Stimulated activated naive CD8-positive, alpha-beta T cell treated with anti-CD3 and anti-CD28 coated beads, Interleukin-15, amount 100 ng/mL, for 72 hours (primary cell): ENCODE measurements at regions not wholly inside any gene's neighbourhood (a gene's known extent, or its start where the extent isn't known, plus 50 kb on each side); places are given as distances from the start of the nearest gene placed in this dataset.
"Not testable (repeated sequence)": the region's sequence is repeated elsewhere in the genome, so short reads cannot be mapped to it uniquely, and the experiment has no call there.

Experiments used
- ATAC-seq: fragments of 150-1000 bp; cut with Tn5 transposase; 2 replicates; pipeline ENCODE4 v1.10.0; 2021; ENCODE audit warnings: mild to moderate bottlenecking, moderate library complexity
- DNase-seq, 2 donors: peaks; one replicate each; pipeline ENCODE4 v3.0.0; 2021 to 2022
- H3K27ac Mint-ChIP-seq, 2 donors: one replicate each; pipeline ENCODE4 v1.8.0; 2022; ENCODE audit warnings: mild to moderate bottlenecking in 2 of 2, mixed read lengths in 2 of 2, moderate library complexity in 2 of 2
- H3K27me3 Mint-ChIP-seq: one replicate; pipeline ENCODE4 v1.8.0; 2022; ENCODE audit warnings: mixed read lengths
- H3K4me1 Mint-ChIP-seq: one replicate; pipeline ENCODE4 v1.8.0; 2022; ENCODE audit warnings: mild to moderate bottlenecking, mixed read lengths
- H3K4me3 Mint-ChIP-seq, 2 donors: one replicate each; pipeline ENCODE4 v1.8.0; 2022; ENCODE audit warnings: mild to moderate bottlenecking in 2 of 2, mixed read lengths in 2 of 2, moderate library complexity in 1 of 2
- H3K9me3 Mint-ChIP-seq, 2 donors: one replicate each; pipeline ENCODE4 v1.8.0; 2022; ENCODE audit warnings: mixed read lengths in 2 of 2

- ATAC-seq (no peak), DNase-seq (no peak)
- Mint-ChIP-seq H3K27ac (no peak overlapping the region), H3K9me3 (peaks cover 0 to 5% of the 10 kb centered on the region in 2 donors), H3K27me3 (no peaks in the 10 kb centered on the region), H3K4me1 (no peaks in the 10 kb centered on the region), H3K4me3 (no peak overlapping the region)
These were observed 206.3 kb upstream of the TP63 start for GRCh38 chr3:189424922-189425321.

- peaks cover 0 to 9% of the 10 kb centered on the region in 2 donors for H3K9me3 Mint-ChIP-seq
- H3K4me3 Mint-ChIP-seq: no peak overlapping the region
- H3K27me3 Mint-ChIP-seq: no peaks in the 10 kb centered on the region
- no peak overlapping the region for H3K27ac Mint-ChIP-seq
- no peaks in the 10 kb centered on the region for H3K4me1 Mint-ChIP-seq
- no peak for DNase-seq
- ATAC-seq: no peak
These were observed 202.2 kb upstream of the TP63 start for GRCh38 chr3:189429019-189429418.

GRCh38 chr3:189430166-189430565 is 201.0 kb upstream of the TP63 start:
- Mint-ChIP-seq H3K27me3 (no peaks in the 10 kb centered on the region), H3K9me3 (peaks cover 0 to 9% of the 10 kb centered on the region in 2 donors), H3K4me1 (no peaks in the 10 kb centered on the region), H3K27ac (no peak overlapping the region), H3K4me3 (no peak overlapping the region)
- no peak for DNase-seq
- no peak for ATAC-seq

- H3K4me1 Mint-ChIP-seq, H3K9me3 Mint-ChIP-seq, DNase-seq, H3K27me3 Mint-ChIP-seq, H3K4me3 Mint-ChIP-seq, ATAC-seq, H3K27ac Mint-ChIP-seq: not testable (repeated sequence)
These were observed 188.9 kb upstream of the TP63 start for GRCh38 chr3:189442257-189442656.

DNA sequence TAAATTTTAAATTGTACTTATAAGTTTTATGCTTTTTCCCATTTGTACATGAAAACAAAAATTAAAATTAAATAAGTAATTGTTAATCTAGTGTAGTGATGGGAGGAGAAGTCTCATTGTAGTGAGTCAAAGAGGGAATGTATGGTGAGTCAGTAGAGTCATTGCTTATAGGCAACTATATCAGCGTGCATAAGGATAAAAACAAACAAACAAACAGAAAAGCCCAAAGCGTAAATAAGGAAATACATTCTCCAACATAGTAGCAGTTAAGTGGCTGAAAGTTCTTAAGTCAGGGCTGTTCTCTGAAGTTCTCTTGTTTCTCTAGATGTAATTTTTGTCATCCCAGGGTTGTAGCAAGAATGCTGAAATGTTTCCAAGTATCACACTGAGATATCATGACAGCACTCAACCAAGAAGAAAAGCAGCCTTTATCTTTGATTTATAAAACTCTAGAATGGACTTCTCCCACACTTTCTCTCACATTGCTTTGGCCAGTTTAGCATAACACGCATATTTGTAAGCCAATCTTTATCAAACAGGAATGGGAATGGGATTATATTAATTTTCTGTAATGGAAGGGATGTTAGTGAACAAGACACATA is 184.1 kb upstream of the TP63 start:
- ATAC-seq (no peak), DNase-seq (no peak)
- H3K9me3 Mint-ChIP-seq: peaks cover 6 to 8% of the 10 kb centered on the region in 2 donors
- no peak overlapping the region for H3K27ac Mint-ChIP-seq
- no peak overlapping the region for H3K4me3 Mint-ChIP-seq
- no peaks in the 10 kb centered on the region for H3K4me1 Mint-ChIP-seq
- no peaks in the 10 kb centered on the region for H3K27me3 Mint-ChIP-seq

- Mint-ChIP-seq H3K4me1 (no peaks in the 10 kb centered on the region), H3K9me3 (no peaks in the 10 kb centered on the region), H3K4me3 (no peak overlapping the region), H3K27ac (no peak overlapping the region), H3K27me3 (no peaks in the 10 kb centered on the region)
- ATAC-seq (no peak), DNase-seq (no peak)
These were observed 182.1 kb upstream of the TP63 start for GRCh38 chr3:189449084-189449483.

GRCh38 chr3:189455009-189455408 is 176.2 kb upstream of the TP63 start:
- no peak for DNase-seq
- Mint-ChIP-seq H3K4me3 (no peak overlapping the region), H3K4me1 (no peaks in the 10 kb centered on the region), H3K9me3 (peaks cover 9 to 13% of the 10 kb centered on the region in 2 donors), H3K27ac (peak overlapping the region in 1 of 2 donors; percentile 54), H3K27me3 (no peaks in the 10 kb centered on the region)
- ATAC-seq: no peak

GRCh38 chr3:189455641-189456417 is 175.4 kb upstream of the TP63 start:
- DNase-seq (no peak), ATAC-seq (no peak)
- Mint-ChIP-seq H3K27me3 (no peaks in the 10 kb centered on the region), H3K4me3 (no peak overlapping the region), H3K4me1 (no peaks in the 10 kb centered on the region), H3K27ac (peak overlapping the region in 1 of 2 donors; percentile 55), H3K9me3 (peaks cover 9 to 13% of the 10 kb centered on the region in 2 donors)

DNA sequence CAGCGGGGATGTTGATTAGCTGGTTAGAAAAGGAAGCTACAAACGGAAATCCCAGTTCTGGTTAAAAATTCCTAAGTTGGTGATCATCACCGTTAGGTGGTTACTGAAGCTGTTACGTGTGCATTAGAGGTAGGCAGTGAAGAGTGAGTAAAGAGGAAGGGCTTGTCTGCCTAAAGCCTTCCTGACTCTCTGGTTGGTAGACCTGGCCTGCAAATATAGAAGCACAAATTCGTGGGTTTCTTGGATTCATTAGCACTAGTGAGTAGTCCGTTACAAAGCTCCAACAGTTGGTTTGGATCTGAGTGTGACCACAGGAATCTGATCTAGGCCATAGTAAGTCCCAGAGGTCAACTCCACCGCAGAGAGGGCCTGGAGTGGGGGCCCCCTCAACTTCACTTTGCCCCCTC is 174.0 kb upstream of the TP63 start:
- ATAC-seq: no peak
- Mint-ChIP-seq H3K27ac (no peak overlapping the region), H3K4me1 (no peaks in the 10 kb centered on the region), H3K9me3 (peaks cover 9 to 13% of the 10 kb centered on the region in 2 donors), H3K4me3 (no peak overlapping the region), H3K27me3 (no peaks in the 10 kb centered on the region)
- DNase-seq: no peak

- Mint-ChIP-seq H3K4me3 (no peak overlapping the region), H3K27me3 (no peaks in the 10 kb centered on the region)
- DNase-seq: no peak
These were observed 173.4 kb upstream of the TP63 start for GRCh38 chr3:189457631-189458412.

DNA sequence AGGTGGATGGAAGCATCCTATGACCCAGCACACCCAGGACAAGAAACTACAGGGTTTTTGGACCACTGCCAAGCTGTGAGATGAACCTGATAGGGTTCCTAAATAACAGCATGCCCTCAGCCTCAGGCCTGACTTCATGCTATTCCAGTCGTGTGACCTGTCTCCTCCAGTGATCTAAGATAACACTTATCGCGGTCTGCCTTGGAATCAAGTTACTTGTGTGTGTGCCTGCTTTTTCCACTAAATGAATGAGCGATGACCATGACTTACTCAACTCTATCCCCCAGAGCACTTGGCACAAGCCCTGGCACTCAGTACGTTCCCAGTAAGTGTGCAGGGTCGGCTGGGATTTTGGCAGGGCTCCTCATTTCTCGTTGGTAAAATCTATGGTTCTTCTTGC is 172.7 kb upstream of the TP63 start:
- ATAC-seq (no peak), DNase-seq (no peak)
- no peak overlapping the region for H3K27ac Mint-ChIP-seq
- no peaks in the 10 kb centered on the region for H3K27me3 Mint-ChIP-seq
- H3K4me1 Mint-ChIP-seq: no peaks in the 10 kb centered on the region
- H3K4me3 Mint-ChIP-seq: no peak overlapping the region
- peaks cover 9 to 13% of the 10 kb centered on the region in 2 donors for H3K9me3 Mint-ChIP-seq

More at GRCh38 chr3:189457631-189458412, 173.4 kb upstream of the TP63 start:
- Mint-ChIP-seq H3K27ac (no peak overlapping the region), H3K4me1 (no peaks in the 10 kb centered on the region), H3K9me3 (peaks cover 9 to 13% of the 10 kb centered on the region in 2 donors)
- ATAC-seq: no peak

DNA sequence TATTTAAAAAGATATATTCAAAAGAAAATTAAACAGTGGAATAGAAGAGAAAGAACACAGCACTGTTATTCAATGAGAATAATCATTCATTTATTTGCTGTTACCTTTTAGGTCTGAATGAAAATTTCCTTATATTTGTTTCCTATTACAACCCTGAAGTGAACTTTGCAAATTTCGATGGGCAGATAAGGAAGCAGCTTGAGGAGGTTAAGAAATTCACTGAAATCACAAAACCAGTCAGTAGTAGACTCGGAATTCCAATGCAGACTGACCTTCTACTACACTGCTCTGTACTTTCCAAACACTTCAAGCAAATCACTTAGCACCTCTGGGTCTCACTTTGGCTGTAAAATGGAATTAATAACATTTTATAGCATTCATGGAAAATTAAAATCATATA is 172.0 kb upstream of the TP63 start:
- no peak for ATAC-seq
- no peak for DNase-seq
- Mint-ChIP-seq H3K27me3 (no peaks in the 10 kb centered on the region), H3K4me3 (no peak overlapping the region), H3K9me3 (peaks cover 9 to 13% of the 10 kb centered on the region in 2 donors), H3K27ac (no peak overlapping the region), H3K4me1 (no peaks in the 10 kb centered on the region)

DNA sequence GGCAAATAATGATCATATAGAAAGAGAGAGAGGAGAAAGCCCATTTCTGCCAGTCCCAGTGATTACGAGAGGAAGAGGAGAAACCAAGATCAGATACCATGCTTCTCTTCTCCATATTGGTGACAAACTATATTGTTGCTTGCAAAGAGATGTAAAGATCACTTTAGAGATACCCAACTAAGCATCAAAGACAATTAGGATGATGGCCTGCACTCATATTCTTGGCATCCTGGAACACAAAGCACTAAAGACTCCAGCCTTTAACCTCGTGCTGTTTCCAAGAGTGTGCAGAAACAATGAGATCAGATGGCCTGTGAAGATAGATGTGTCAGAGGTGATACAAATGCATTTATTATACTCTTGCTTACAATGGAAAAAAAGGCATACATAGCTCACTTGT is 170.7 kb upstream of the TP63 start:
- Mint-ChIP-seq H3K4me1 (no peaks in the 10 kb centered on the region), H3K4me3 (no peak overlapping the region), H3K27ac (no peak overlapping the region), H3K9me3 (peaks cover 9 to 13% of the 10 kb centered on the region in 2 donors), H3K27me3 (no peaks in the 10 kb centered on the region)
- ATAC-seq (no peak), DNase-seq (no peak)

DNA sequence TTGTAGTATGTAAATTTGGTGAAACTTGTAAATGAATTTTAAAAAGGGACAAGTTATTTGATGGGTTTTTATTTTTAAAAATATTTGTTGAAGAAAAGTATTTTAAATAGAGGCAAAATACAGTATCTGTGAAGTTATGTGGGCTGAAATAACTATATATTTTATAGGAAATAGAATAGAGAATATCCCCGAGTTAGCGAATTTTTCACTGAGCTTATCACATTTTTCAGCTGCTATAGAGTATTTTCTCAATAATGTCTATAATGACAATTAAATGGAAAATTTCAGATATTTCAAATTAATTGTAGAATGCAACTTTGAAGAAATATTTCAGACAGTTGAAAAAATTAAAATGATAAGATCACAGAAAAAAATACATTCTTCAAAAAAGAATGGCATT is 166.4 kb upstream of the TP63 start:
- ATAC-seq (no peak), DNase-seq (no peak)
- no peak overlapping the region for H3K27ac Mint-ChIP-seq
- H3K9me3 Mint-ChIP-seq: no peaks in the 10 kb centered on the region
- H3K27me3 Mint-ChIP-seq: no peaks in the 10 kb centered on the region
- no peak overlapping the region for H3K4me3 Mint-ChIP-seq
- no peaks in the 10 kb centered on the region for H3K4me1 Mint-ChIP-seq

- ATAC-seq: no peak
- no peak for DNase-seq
- Mint-ChIP-seq H3K9me3 (no peaks in the 10 kb centered on the region), H3K4me1 (no peaks in the 10 kb centered on the region), H3K27me3 (no peaks in the 10 kb centered on the region), H3K4me3 (no peak overlapping the region), H3K27ac (no peak overlapping the region)
These were observed 165.2 kb upstream of the TP63 start for GRCh38 chr3:189466004-189466403.

DNA sequence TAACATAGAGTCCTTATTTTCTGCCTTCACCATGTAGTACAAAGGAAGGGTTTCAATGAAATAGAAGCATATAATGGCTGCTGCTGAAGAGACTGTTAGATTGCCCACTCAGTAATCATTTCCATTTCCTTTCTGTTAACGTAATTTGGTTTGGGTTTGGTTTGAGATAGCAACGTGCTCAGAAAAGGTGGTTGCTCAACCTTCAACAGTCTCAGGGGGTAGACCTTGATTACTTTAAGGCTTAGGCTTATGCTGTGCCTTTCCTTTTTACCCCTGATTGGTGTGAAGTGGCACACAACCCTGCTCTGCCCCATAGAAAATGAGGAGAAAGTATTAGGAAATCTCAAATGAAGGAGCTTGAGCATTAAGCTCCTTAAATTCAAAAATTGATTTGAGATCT is 163.7 kb upstream of the TP63 start:
- Mint-ChIP-seq H3K27ac (peak overlapping the region in 1 of 2 donors; percentile 12), H3K4me1 (no peaks in the 10 kb centered on the region), H3K9me3 (no peaks in the 10 kb centered on the region), H3K4me3 (no peak overlapping the region), H3K27me3 (no peaks in the 10 kb centered on the region)
- DNase-seq (no peak), ATAC-seq (no peak)
